ENCODE measurements at regions not wholly inside any gene's neighbourhood (a gene's known extent, or its start where the extent isn't known, plus 50 kb on each side); places are given as distances from the start of the nearest gene placed in this dataset.

GRCh38 chr4:164377277-164377676 lies 376.7 kb upstream of the SMIM31 start:
- TF ChIP-seq CTCF (IDR thresholded peaks at IDR 0.05; ENCODE audit: borderline replicate concordance, insufficient read depth, low read depth, low read length): no peak
- no peak overlapping the region for H3K4me3 ChIP-seq (ENCODE audit: low read depth, low read length)

GRCh38 chr4:164378361-164378760 lies 375.6 kb upstream of the SMIM31 start:
- no peak overlapping the region for H3K4me3 ChIP-seq (ENCODE audit: low read depth, low read length)
- TF ChIP-seq CTCF (IDR thresholded peaks at IDR 0.05; ENCODE audit: borderline replicate concordance, insufficient read depth, low read depth, low read length): no peak

- no peak overlapping the region for H3K4me3 ChIP-seq (ENCODE audit: low read depth, low read length)
- no peak for TF ChIP-seq CTCF (IDR thresholded peaks at IDR 0.05; ENCODE audit: borderline replicate concordance, insufficient read depth, low read depth, low read length)
These were observed 374.2 kb upstream of the SMIM31 start for GRCh38 chr4:164379694-164380093.

- no peak for TF ChIP-seq CTCF (IDR thresholded peaks at IDR 0.05; ENCODE audit: borderline replicate concordance, insufficient read depth, low read depth, low read length)
- no peak overlapping the region for H3K4me3 ChIP-seq (ENCODE audit: low read depth, low read length)
These were observed 372.1 kb upstream of the SMIM31 start for GRCh38 chr4:164381859-164382258.

GRCh38 chr4:164383058-164383357 lies 370.9 kb upstream of the SMIM31 start:
- no peak overlapping the region for H3K4me3 ChIP-seq (ENCODE audit: low read depth, low read length)

GRCh38 chr4:164383358-164384220 lies 370.3 kb upstream of the SMIM31 start:
- no peak overlapping the region for H3K4me3 ChIP-seq (ENCODE audit: low read depth, low read length)
- no peak for TF ChIP-seq CTCF (IDR thresholded peaks at IDR 0.05; ENCODE audit: borderline replicate concordance, insufficient read depth, low read depth, low read length)

More at GRCh38 chr4:164383058-164383357, 370.9 kb upstream of the SMIM31 start:
- no peak for TF ChIP-seq CTCF (IDR thresholded peaks at IDR 0.05; ENCODE audit: borderline replicate concordance, insufficient read depth, low read depth, low read length)

- no peak overlapping the region for H3K4me3 ChIP-seq (ENCODE audit: low read depth, low read length)
These were observed 369.5 kb upstream of the SMIM31 start for GRCh38 chr4:164384416-164384815.

More at GRCh38 chr4:164384416-164384815, 369.5 kb upstream of the SMIM31 start:
- no peak for TF ChIP-seq CTCF (IDR thresholded peaks at IDR 0.05; ENCODE audit: borderline replicate concordance, insufficient read depth, low read depth, low read length)
